ENCODE measurements at regions not wholly inside any gene's neighbourhood (a gene's known extent, or its start where the extent isn't known, plus 50 kb on each side); places are given as distances from the start of the nearest gene placed in this dataset.

DNA sequence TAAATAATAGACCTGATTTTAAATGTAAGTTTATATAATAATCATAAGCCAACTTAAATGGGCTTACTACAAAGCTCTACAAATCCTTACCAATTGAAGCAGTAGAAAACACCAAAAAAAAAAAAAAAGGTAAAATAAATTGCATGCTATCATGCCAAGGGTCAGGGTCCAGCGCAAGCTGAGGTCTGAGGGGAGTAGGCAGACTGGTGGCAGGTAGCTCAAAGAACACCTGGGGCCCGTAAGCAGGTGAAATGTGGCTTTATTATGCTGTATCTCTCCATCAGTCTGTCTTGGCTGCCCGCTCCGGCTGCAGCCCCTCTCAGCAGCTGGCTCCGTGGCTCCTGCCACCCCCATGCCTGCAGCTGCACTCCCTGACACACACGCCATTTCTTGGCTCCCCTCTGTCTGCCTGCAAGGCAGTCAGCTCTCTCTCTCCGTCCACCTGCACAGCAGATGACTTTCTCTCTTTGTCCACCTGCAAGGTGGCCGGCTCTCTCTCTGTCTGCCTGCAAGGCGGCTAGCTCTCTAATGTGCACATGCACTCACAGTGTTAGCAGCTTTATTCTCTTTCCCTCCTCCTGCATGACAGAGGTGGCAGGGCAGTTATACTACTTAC is 209.4 kb upstream of the UGT8 start:
- no peak for DNase-seq
- Histone ChIP-seq H3K27me3 (no peaks in the 10 kb centered on the region), H3K4me3 (no peak overlapping the region), H3K36me3 (no peaks in the 10 kb centered on the region), H3K4me1 (no peaks in the 10 kb centered on the region), H3K9me3 (no peaks in the 10 kb centered on the region), H3K27ac (no peak overlapping the region)
- no peak for TF ChIP-seq POLR2A (IDR thresholded peaks at IDR 0.05)
- no peak for TF ChIP-seq POLR2AphosphoS5 (IDR thresholded peaks at IDR 0.05)
- no peak for TF ChIP-seq EP300 (IDR thresholded peaks at IDR 0.05)
- TF ChIP-seq, protein P1, sequence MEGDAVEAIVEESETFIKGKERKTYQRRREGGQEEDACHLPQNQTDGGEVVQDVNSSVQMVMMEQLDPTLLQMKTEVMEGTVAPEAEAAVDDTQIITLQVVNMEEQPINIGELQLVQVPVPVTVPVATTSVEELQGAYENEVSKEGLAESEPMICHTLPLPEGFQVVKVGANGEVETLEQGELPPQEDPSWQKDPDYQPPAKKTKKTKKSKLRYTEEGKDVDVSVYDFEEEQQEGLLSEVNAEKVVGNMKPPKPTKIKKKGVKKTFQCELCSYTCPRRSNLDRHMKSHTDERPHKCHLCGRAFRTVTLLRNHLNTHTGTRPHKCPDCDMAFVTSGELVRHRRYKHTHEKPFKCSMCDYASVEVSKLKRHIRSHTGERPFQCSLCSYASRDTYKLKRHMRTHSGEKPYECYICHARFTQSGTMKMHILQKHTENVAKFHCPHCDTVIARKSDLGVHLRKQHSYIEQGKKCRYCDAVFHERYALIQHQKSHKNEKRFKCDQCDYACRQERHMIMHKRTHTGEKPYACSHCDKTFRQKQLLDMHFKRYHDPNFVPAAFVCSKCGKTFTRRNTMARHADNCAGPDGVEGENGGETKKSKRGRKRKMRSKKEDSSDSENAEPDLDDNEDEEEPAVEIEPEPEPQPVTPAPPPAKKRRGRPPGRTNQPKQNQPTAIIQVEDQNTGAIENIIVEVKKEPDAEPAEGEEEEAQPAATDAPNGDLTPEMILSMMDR (IDR thresholded peaks at IDR 0.05): no peak
- intact Hi-C loops (cut with DNase I): loop anchor here (10.0 kb wide), 3 partner anchors 306 to 604 kb away; no protein-coding TSS in a partner anchor
- 76 to 77% methylated on average over 9 of the region's 9 CpGs for whole genome bisulfite sequencing, 2 donors

- TF ChIP-seq, protein P1 (IDR thresholded peaks at IDR 0.05): no peak
- no peak for TF ChIP-seq POLR2AphosphoS5 (IDR thresholded peaks at IDR 0.05)
- TF ChIP-seq POLR2A (IDR thresholded peaks at IDR 0.05): no peak
- intact Hi-C loops (cut with DNase I): no loop called here
- no peak for DNase-seq
- H3K27me3 ChIP-seq: no peaks in the 10 kb centered on the region
- no peak overlapping the region for H3K27ac ChIP-seq
- H3K4me1 ChIP-seq: no peaks in the 10 kb centered on the region
- H3K4me3 ChIP-seq: no peak overlapping the region
- H3K36me3 ChIP-seq: no peaks in the 10 kb centered on the region
- 69 to 81% methylated on average over 3 of the region's 3 CpGs for WGBS, 2 donors
- H3K9me3 ChIP-seq: no peaks in the 10 kb centered on the region
These were observed 205.1 kb upstream of the UGT8 start for GRCh38 chr4:114393295-114394038.

DNA sequence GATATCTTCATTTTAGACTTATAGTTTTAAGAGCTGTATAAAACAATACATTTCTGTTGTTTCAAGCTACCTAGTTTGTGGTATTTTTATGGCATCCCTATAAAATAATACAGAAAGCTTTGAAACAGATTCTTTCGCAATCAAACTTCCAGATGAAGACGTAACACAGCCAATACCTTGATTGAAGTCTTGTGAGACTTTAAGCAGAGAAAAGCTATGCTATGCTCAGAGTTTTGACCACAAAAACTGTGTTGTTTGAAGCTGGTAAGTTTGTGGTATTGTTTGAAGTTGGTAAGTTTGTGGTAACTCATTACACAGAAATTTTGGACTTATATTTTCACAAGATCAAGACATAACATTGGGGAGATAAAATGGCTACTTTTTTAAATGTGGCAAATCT is 201.8 kb upstream of the UGT8 start:
- no peaks in the 10 kb centered on the region for H3K36me3 ChIP-seq
- no peak overlapping the region for H3K27ac ChIP-seq
- TF ChIP-seq POLR2AphosphoS5 (IDR thresholded peaks at IDR 0.05) (no peak), POLR2A (IDR thresholded peaks at IDR 0.05) (no peak), EP300 (IDR thresholded peaks at IDR 0.05) (no peak)
- TF ChIP-seq, protein P1 (IDR thresholded peaks at IDR 0.05): no peak
- no peaks in the 10 kb centered on the region for H3K4me1 ChIP-seq
- no peak for DNase-seq
- intact Hi-C loops (cut with DNase I): no loop called here
- no peaks in the 10 kb centered on the region for H3K27me3 ChIP-seq
- no peaks in the 10 kb centered on the region for H3K9me3 ChIP-seq
- WGBS, 2 donors: 18 to 62% methylated on average over 2 of the region's 2 CpGs
- no peak overlapping the region for H3K4me3 ChIP-seq

DNA sequence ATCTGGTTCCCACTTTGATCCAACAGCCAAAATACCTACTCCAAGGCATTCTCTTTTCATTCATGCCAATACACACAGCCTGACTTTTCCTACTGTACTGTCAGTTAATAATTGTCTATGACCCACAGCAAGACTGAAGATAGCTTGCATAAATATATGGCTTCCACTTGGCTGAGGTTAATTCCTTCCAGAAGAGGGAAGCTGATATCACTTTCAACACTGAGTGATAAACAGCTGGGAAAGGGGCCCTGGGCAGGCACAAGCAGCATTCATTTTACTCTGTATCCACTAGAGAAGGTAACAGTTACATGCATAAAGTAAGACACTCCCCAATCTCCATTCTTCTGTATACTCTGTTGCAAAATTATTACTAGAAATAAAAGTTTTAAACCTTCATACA is 200.2 kb upstream of the UGT8 start:
- H3K36me3 ChIP-seq: no peaks in the 10 kb centered on the region
- H3K27me3 ChIP-seq: no peaks in the 10 kb centered on the region
- intact Hi-C loops (cut with DNase I): no loop called here

More for the DNA sequence above, 200.2 kb upstream of the UGT8 start:
- H3K9me3 ChIP-seq: no peaks in the 10 kb centered on the region
- no peaks in the 10 kb centered on the region for H3K4me1 ChIP-seq
- TF ChIP-seq POLR2A (IDR thresholded peaks at IDR 0.05): no peak
- no peak for TF ChIP-seq EP300 (IDR thresholded peaks at IDR 0.05)
- no peak for TF ChIP-seq POLR2AphosphoS5 (IDR thresholded peaks at IDR 0.05)
- TF ChIP-seq, protein P1 (IDR thresholded peaks at IDR 0.05): no peak
- no peak for DNase-seq
- H3K27ac ChIP-seq: no peak overlapping the region
- no peak overlapping the region for H3K4me3 ChIP-seq

Measured in sigmoid colon (tissue), 6 donors.